Tibial nerve (tissue), 3 donors: ENCODE measurements at regions not wholly inside any gene's neighbourhood (a gene's known extent, or its start where the extent isn't known, plus 50 kb on each side); places are given as distances from the start of the nearest gene placed in this dataset.

Experiments
- POLR2A ChIP-seq, 2 donors: fragments of 450-650 bp; IDR thresholded peaks; one replicate each; pipeline ENCODE4 v1.6.1; 2017; ENCODE audit warnings: antibody characterized with exemption in 2 of 2, mild to moderate bottlenecking in 2 of 2, moderate library complexity in 2 of 2
- TF ChIP-seq, protein P1 (sequence below), 5 experiments: fragments of 200-600 bp in 3 of 5; fragments of 450-650 bp in 2 of 5; sonication (generic) in 3 of 5; IDR thresholded peaks; one replicate each; pipeline ENCODE4 v1.5.1; 2016 to 2019; ENCODE audit warnings: antibody characterized with exemption in 5 of 5, mild to moderate bottlenecking in 3 of 5, moderate library complexity in 2 of 5

DNA sequence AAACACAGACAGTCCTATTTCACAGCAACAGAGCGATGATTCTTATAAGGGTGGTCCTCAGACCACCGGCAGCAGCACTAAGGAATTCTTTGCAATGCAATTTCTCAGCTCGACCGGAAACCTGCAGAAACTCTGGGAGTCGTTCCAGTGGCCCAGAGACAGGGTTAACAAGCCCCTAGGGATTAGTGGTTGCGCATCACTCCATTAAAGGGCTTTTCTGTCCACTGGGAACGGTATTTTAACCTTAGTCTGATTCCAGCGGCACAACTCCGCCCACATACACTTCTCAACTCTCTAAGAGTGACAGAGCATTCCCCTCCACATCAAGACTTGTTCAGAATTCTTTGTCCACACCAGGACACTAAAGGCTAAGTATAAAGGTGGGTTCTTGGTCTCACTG lies 341.5 kb downstream of the TFAP2A start:
- TF ChIP-seq, protein P1, sequence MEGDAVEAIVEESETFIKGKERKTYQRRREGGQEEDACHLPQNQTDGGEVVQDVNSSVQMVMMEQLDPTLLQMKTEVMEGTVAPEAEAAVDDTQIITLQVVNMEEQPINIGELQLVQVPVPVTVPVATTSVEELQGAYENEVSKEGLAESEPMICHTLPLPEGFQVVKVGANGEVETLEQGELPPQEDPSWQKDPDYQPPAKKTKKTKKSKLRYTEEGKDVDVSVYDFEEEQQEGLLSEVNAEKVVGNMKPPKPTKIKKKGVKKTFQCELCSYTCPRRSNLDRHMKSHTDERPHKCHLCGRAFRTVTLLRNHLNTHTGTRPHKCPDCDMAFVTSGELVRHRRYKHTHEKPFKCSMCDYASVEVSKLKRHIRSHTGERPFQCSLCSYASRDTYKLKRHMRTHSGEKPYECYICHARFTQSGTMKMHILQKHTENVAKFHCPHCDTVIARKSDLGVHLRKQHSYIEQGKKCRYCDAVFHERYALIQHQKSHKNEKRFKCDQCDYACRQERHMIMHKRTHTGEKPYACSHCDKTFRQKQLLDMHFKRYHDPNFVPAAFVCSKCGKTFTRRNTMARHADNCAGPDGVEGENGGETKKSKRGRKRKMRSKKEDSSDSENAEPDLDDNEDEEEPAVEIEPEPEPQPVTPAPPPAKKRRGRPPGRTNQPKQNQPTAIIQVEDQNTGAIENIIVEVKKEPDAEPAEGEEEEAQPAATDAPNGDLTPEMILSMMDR (IDR thresholded peaks at IDR 0.05) = no peak
- TF ChIP-seq POLR2A (IDR thresholded peaks at IDR 0.05) = no peak
